Cardiac fibroblast (primary cell): ENCODE measurements at regions not wholly inside any gene's neighbourhood (a gene's known extent, or its start where the extent isn't known, plus 50 kb on each side); places are given as distances from the start of the nearest gene placed in this dataset.

ENCODE experiments used
- DNase-seq, 2 donors: peaks; one replicate each; pipeline versions ENCODE4 v3.0.0 to v3.0.0-alpha.2; 2010; ENCODE audit warnings: low read depth in 2 of 2
- H3K4me3 ChIP-seq, 2 donors: replicated peaks in 1 of 2; 1 replicate in 1 of 2; 2 replicates in 1 of 2; pipeline ENCODE4 v1.5.1; 2011; ENCODE audit warnings: low read depth in 2 of 2, low read length in 2 of 2, mild to moderate bottlenecking in 2 of 2, moderate library complexity in 1 of 2
- CTCF ChIP-seq: IDR thresholded peaks from one replicate; pipeline ENCODE4 v1.5.1; 2011; ENCODE audit warnings: low read depth, mild to moderate bottlenecking, low read length, inconsistent platforms

GRCh38 chr1:81558291-81559076, 242.2 kb upstream of the ADGRL2 start:
- no peak for TF ChIP-seq CTCF
- no peak overlapping the region for H3K4me3 ChIP-seq
- DNase-seq: no peak

- no peak for TF ChIP-seq CTCF
- no peak for DNase-seq
Observed at GRCh38 chr1:81556968-81557367, 243.8 kb upstream of the ADGRL2 start.

GRCh38 chr1:81554534-81554933, 246.2 kb upstream of the ADGRL2 start:
- H3K4me3 ChIP-seq: no peak overlapping the region
- no peak for TF ChIP-seq CTCF
- DNase-seq: no peak

More at GRCh38 chr1:81556968-81557367, 243.8 kb upstream of the ADGRL2 start:
- no peak overlapping the region for H3K4me3 ChIP-seq

- DNase-seq: no peak
- H3K4me3 ChIP-seq: no peak overlapping the region
- no peak for TF ChIP-seq CTCF
Observed at GRCh38 chr1:81554108-81554507, 246.6 kb upstream of the ADGRL2 start.

- TF ChIP-seq CTCF: no peak
- H3K4me3 ChIP-seq: no peak overlapping the region
- no peak for DNase-seq
Observed at GRCh38 chr1:81553503-81553902, 247.2 kb upstream of the ADGRL2 start.

- TF ChIP-seq CTCF: no peak
- no peak overlapping the region for H3K4me3 ChIP-seq
- DNase-seq: no peak
Observed at GRCh38 chr1:81551946-81552345, 248.8 kb upstream of the ADGRL2 start.

- DNase-seq: no peak
- no peak overlapping the region for H3K4me3 ChIP-seq
- TF ChIP-seq CTCF: no peak
Observed at GRCh38 chr1:81550753-81551152, 250.0 kb upstream of the ADGRL2 start.
